Epithelial cell of proximal tubule (primary cell): ENCODE measurements at regions not wholly inside any gene's neighbourhood (a gene's known extent, or its start where the extent isn't known, plus 50 kb on each side); places are given as distances from the start of the nearest gene placed in this dataset.

ENCODE experiments used
- DNase-seq: peaks from one replicate; pipeline ENCODE4 v3.0.0-alpha.2; 2011; ENCODE audit warnings: low read depth
- H3K4me3 ChIP-seq: 2 replicates; pipeline ENCODE4 v1.5.1; 2011; ENCODE audit warnings: low read depth, mild to moderate bottlenecking, low read length
- CTCF ChIP-seq: conservative IDR thresholded peaks from 2 replicates; pipeline ENCODE4 v1.5.1; 2012; ENCODE audit warnings: low read depth, mild to moderate bottlenecking, low read length

- H3K4me3 ChIP-seq, result no peak overlapping the region
- no peak for TF ChIP-seq CTCF
- no peak for DNase-seq
Observed at GRCh38 chr1:112317611-112318062, 78.4 kb upstream of the CTTNBP2NL start.

GRCh38 chr1:112318263-112318662 lies 77.8 kb upstream of the CTTNBP2NL start:
- DNase-seq, result no peak
- H3K4me3 ChIP-seq, result no peak overlapping the region
- no peak for TF ChIP-seq CTCF

- TF ChIP-seq CTCF, result no peak
- no peak overlapping the region for H3K4me3 ChIP-seq
- DNase-seq, result no peak
Observed at GRCh38 chr1:112318698-112319370, 77.2 kb upstream of the CTTNBP2NL start.

- no peak for TF ChIP-seq CTCF
- DNase-seq, result no peak
- no peak overlapping the region for H3K4me3 ChIP-seq
Observed at GRCh38 chr1:112319371-112320040, 76.5 kb upstream of the CTTNBP2NL start.

- TF ChIP-seq CTCF, result no peak
- DNase-seq, result no peak
- no peak overlapping the region for H3K4me3 ChIP-seq
Observed at GRCh38 chr1:112320058-112320457, 76.0 kb upstream of the CTTNBP2NL start.

GRCh38 chr1:112322018-112322417 lies 74.0 kb upstream of the CTTNBP2NL start:
- no peak overlapping the region for H3K4me3 ChIP-seq
- TF ChIP-seq CTCF, result no peak
- DNase-seq, result no peak
